AG10803 (cell line): ENCODE measurements at regions not wholly inside any gene's neighbourhood (a gene's known extent, or its start where the extent isn't known, plus 50 kb on each side); places are given as distances from the start of the nearest gene placed in this dataset.

Source experiments
- DNase-seq: peaks from one replicate; pipeline ENCODE4 v3.0.0; 2010; ENCODE audit warnings: low read depth
- H3K4me3 ChIP-seq: 2 replicates; pipeline ENCODE4 v1.5.1; 2011; ENCODE audit warnings: mild to moderate bottlenecking, low read length, control low read depth
- CTCF ChIP-seq: conservative IDR thresholded peaks from 2 replicates; pipeline ENCODE4 v1.5.1; 2011; ENCODE audit warnings: mild to moderate bottlenecking, low read length, control low read depth, inconsistent platforms

- no peak for TF ChIP-seq CTCF
- no peak overlapping the region for H3K4me3 ChIP-seq
- no peak for DNase-seq
Measured at GRCh38 chr20:34177052-34177451, 64.2 kb upstream of the ASIP start.

DNA sequence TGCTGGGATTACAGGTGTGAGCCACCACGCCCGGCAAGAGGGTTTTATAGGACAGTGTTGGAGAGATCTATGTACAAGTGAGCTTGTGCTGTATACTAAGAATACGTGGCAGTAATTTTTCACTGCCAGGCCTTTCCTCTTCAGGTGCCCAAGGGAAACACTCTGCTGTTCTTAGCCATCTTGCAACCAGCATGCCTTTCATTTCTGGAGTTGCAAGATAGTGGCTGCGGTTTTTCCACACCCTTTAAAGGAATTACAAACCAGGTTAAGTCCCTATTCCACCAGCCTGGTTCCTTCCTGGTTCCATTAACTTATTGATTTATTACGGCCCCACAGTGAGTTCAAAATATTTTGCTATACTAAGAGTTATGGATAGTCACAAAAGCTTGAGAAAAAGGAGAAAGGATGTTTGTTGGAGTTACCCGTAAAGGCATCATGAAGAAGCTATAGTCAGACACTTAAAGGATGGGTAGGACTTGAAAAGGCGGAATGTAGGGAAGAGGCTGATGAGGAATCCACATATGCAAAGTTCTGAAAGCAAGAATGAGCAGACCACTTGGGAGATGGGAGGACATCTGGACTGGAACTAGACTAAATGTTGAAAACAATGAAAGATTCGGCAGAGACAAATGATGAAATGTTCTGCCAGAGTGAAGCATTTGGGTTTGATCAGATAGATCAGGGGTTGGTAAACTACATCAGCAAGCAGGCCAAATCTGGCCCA is 61.4 kb upstream of the ASIP start:
- DNase-seq = peak; percentile 79
- no peak overlapping the region for H3K4me3 ChIP-seq
- TF ChIP-seq CTCF = no peak

- TF ChIP-seq CTCF = no peak; the same call in 1 of the 2 replicates
- DNase-seq = peak; percentile 36
- H3K4me3 ChIP-seq = no peak overlapping the region
Measured at GRCh38 chr20:34180460-34181120, 60.6 kb upstream of the ASIP start.

DNA sequence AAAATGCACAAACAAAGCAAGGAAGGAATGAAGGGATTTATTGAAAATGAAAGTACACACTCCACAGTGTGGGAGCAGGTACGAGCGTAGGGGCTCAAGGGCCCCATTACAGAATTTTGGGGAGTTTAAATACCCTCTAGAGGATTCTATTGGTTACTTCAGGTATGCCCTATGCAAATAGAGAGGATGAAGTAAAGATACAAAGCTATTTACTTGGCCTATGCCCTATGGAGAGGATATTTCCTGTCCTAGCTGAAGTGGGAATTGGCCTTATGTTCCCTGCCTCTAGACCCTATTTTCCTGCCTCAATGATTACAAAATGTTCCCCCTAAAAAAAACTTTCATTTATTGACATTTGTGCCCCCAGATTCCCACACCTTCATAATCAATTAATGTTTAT is 59.7 kb upstream of the ASIP start:
- no peak for TF ChIP-seq CTCF
- H3K4me3 ChIP-seq = no peak overlapping the region
- no peak for DNase-seq

DNA sequence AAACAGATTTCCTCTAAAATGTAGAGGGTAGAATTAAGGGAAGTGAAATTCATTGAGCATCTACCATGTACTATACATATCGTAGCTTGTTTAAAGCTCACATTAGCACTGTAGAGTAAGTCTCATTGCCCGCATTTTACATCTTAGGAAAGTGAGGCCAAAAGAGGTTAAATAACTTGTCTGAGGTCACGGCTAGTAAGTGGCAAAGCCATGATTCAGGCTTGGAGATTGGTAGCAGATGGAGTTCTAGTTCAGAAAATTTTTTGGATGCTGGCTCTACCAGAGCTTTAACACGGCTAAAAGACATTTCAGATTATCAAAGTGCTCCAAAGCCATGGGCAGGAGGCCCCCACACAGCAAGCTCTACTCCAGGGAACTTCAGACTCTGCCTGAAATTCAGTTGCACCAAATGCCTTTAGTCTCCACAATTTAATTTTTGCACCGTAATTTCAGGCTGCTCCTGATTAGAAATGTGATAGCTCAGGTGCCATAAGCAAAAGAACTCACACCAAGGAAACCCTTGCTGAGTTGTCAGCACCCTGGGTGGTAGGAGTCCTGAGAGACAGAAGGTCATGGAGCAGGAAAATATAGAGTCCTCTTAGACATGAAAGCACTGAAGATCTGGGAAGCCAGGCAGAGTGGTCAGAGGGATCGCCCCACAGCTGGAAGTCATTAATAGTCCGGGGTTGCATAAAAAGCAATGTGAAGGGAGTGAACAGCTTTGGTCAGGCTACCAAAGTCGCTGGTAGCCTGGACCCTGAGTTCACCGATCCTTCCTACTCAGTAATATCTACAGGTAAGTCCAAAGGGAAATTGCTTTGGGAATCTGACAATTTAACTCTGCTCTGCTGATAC is 55.2 kb upstream of the ASIP start:
- DNase-seq = peak; percentile 80
- peak overlapping the region; percentile 7; the same call in 1 of the 2 replicates for H3K4me3 ChIP-seq
- no peak for TF ChIP-seq CTCF

DNA sequence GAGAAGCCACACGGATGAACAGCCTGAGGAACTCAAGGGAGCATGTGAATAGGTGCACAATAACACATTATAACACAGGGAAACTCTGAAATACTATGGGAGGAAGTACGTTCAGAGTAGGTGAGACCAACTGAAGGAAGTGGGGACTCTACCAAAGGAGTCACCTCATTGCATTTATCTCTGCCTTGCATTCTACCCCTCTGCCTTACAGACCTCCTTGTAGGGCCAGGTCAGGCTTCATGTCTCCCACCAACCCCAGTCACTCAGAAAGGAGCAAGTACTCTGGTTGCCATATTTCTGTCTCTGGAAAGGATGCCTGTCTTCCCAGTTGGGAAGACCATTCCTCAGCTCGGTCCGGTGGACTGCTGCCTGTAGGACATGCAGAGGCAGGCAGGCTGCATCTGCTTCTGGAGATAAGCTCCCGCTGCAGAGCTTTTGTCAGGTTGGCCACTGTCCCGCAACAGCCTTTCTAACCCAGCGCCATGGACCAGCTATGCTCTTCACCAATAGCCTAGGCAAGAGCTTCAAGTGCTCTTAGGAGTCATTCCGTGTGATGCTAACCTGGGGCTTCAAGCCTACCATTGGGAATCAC is 51.6 kb upstream of the ASIP start:
- H3K4me3 ChIP-seq = no peak overlapping the region
- TF ChIP-seq CTCF = no peak
- no peak for DNase-seq
